HEK293 (cell line): ENCODE measurements at regions not wholly inside any gene's neighbourhood (a gene's known extent, or its start where the extent isn't known, plus 50 kb on each side); places are given as distances from the start of the nearest gene placed in this dataset.
A peak's percentile ranks its signal among the peaks of the same experiment; 100 is the strongest.

ENCODE experiments used
- CTCF ChIA-PET: fragments of 350-600 bp; formaldehyde crosslinking; extraction: SDS; loops from one replicate; lab custom pipeline; 2021; ENCODE audit warnings: antibody characterized with exemption; lab: Yijun Ruan, JAX
- POLR2A ChIA-PET: fragments of 300-600 bp; formaldehyde crosslinking; extraction: SDS; loops from one replicate; lab custom pipeline; 2020; ENCODE audit warnings: antibody characterized with exemption, inconsistent platforms; lab: Yijun Ruan, JAX
- H3K27ac ChIP-seq: fragments of 200-500 bp; sonication (Bioruptor generic); 2 replicates; pipeline ENCODE4 v1.5.1; 2014; ENCODE audit warnings: low read depth, low read length, control low read depth, inconsistent platforms; ENCODE audit errors: extremely low read depth
- H3K36me3 ChIP-seq, 2 experiments: fragments of 200-500 bp in 1 of 2; sonication (Bioruptor generic) in 1 of 2; 1 replicate in 1 of 2; 2 replicates in 1 of 2; pipeline ENCODE4 v1.5.1; 2014 to 2017; ENCODE audit warnings: inconsistent platforms in 2 of 2, low read length in 2 of 2; ENCODE audit not compliant: control insufficient read depth in 2 of 2, insufficient read depth in 1 of 2
- H3K4me1 ChIP-seq: fragments of 200-500 bp; sonication (Bioruptor generic); 2 replicates; pipeline ENCODE4 v1.5.1; 2014; ENCODE audit warnings: mild to moderate bottlenecking, low read length, inconsistent platforms; ENCODE audit not compliant: control insufficient read depth, insufficient read depth
- H3K4me3 ChIP-seq: 2 replicates; pipeline ENCODE4 v1.5.1; 2011; ENCODE audit warnings: low read depth, mild to moderate bottlenecking, control low read depth, low read length, moderate library complexity
- H3K9me3 ChIP-seq: fragments of 200-500 bp; sonication (Bioruptor generic); 2 replicates; pipeline ENCODE4 v1.5.1; 2014; ENCODE audit warnings: low read depth, low read length, inconsistent platforms; ENCODE audit not compliant: control insufficient read depth, insufficient read depth
- KLF16 ChIP-seq: fragments of 450-650 bp; formaldehyde crosslinking; IDR thresholded peaks from 2 replicates; pipeline ENCODE4 v1.5.1; 2017; ENCODE audit warnings: missing biosample characterization, missing genetic modification characterization
- KLF9 ChIP-seq: fragments of 450-650 bp; formaldehyde crosslinking; IDR thresholded peaks from 2 replicates; pipeline ENCODE4 v1.5.1; 2016; ENCODE audit warnings: missing biosample characterization, missing genetic modification characterization, low read depth
- MYNN ChIP-seq: fragments of 450-650 bp; formaldehyde crosslinking; IDR thresholded peaks from 2 replicates; pipeline ENCODE4 v1.5.1; 2016; ENCODE audit warnings: missing biosample characterization, missing genetic modification characterization, borderline replicate concordance
- SETDB1 ChIP-seq: IDR thresholded peaks from one replicate; pipeline ENCODE4 v1.6.1; 2017; ENCODE audit warnings: mild to moderate bottlenecking, low read length, moderate library complexity, mixed read lengths; ENCODE audit not compliant: insufficient read length
- SP2 ChIP-seq: fragments of 450-650 bp; formaldehyde crosslinking; IDR thresholded peaks from 2 replicates; pipeline ENCODE4 v1.5.1; 2016; ENCODE audit warnings: missing biosample characterization, missing genetic modification characterization
- ZBTB17 ChIP-seq: fragments of 450-650 bp; formaldehyde crosslinking; IDR thresholded peaks from 2 replicates; pipeline ENCODE4 v1.5.1; 2016; ENCODE audit warnings: missing biosample characterization, missing genetic modification characterization
- ZBTB7A ChIP-seq: fragments of 450-650 bp; formaldehyde crosslinking; IDR thresholded peaks from 2 replicates; pipeline ENCODE4 v1.5.1; 2016; ENCODE audit warnings: low read depth, missing biosample characterization, missing genetic modification characterization
- ZNF155 ChIP-seq: fragments of 450-650 bp; formaldehyde crosslinking; IDR thresholded peaks from 2 replicates; pipeline ENCODE4 v1.5.1; 2016; ENCODE audit warnings: missing biosample characterization, missing genetic modification characterization
- ZNF157 ChIP-seq: fragments of 450-650 bp; formaldehyde crosslinking; IDR thresholded peaks from 2 replicates; pipeline ENCODE4 v1.5.1; 2016; ENCODE audit warnings: missing biosample characterization, missing genetic modification characterization
- ZNF350 ChIP-seq: fragments of 450-650 bp; formaldehyde crosslinking; IDR thresholded peaks from 2 replicates; pipeline ENCODE4 v1.5.0; 2017; ENCODE audit warnings: missing biosample characterization, mild to moderate bottlenecking, missing genetic modification characterization
- ZNF416 ChIP-seq: fragments of 450-650 bp; formaldehyde crosslinking; IDR thresholded peaks from 2 replicates; pipeline ENCODE4 v1.5.1; 2016; ENCODE audit warnings: missing biosample characterization, missing genetic modification characterization
- ZNF530 ChIP-seq: fragments of 450-650 bp; formaldehyde crosslinking; IDR thresholded peaks from 2 replicates; pipeline ENCODE4 v1.5.1; 2016; ENCODE audit warnings: low read depth, missing biosample characterization, missing genetic modification characterization
- ZNF701 ChIP-seq: fragments of 450-650 bp; formaldehyde crosslinking; IDR thresholded peaks from 2 replicates; pipeline ENCODE4 v1.5.1; 2016; ENCODE audit warnings: missing biosample characterization, missing genetic modification characterization
- ZNF707 ChIP-seq: fragments of 450-650 bp; formaldehyde crosslinking; IDR thresholded peaks from 2 replicates; pipeline ENCODE4 v1.5.1; 2016; ENCODE audit warnings: missing biosample characterization, missing genetic modification characterization
- ZNF777 ChIP-seq: fragments of 450-650 bp; formaldehyde crosslinking; IDR thresholded peaks from 2 replicates; pipeline ENCODE4 v1.5.1; 2017; ENCODE audit warnings: missing biosample characterization, missing genetic modification characterization, borderline replicate concordance
- ZNF785 ChIP-seq: fragments of 450-650 bp; formaldehyde crosslinking; IDR thresholded peaks from 2 replicates; pipeline ENCODE4 v1.5.1; 2016; ENCODE audit warnings: missing biosample characterization, missing genetic modification characterization
- TF ChIP-seq, protein P1 (sequence below): fragments of 450-650 bp; formaldehyde crosslinking; IDR thresholded peaks from 2 replicates; pipeline ENCODE4 v1.5.1; 2017; ENCODE audit warnings: missing biosample characterization, missing genetic modification characterization
- TF ChIP-seq, protein P2 (sequence below): fragments of 450-650 bp; formaldehyde crosslinking; IDR thresholded peaks from 2 replicates; pipeline ENCODE4 v1.5.1; 2016; ENCODE audit warnings: missing biosample characterization, missing genetic modification characterization
- TF ChIP-seq, protein P3 (sequence below): fragments of 450-650 bp; formaldehyde crosslinking; IDR thresholded peaks from 2 replicates; pipeline ENCODE4 v1.5.1; 2016; ENCODE audit warnings: missing biosample characterization, missing genetic modification characterization
- TF ChIP-seq, protein P4 (sequence below): fragments of 450-650 bp; formaldehyde crosslinking; IDR thresholded peaks from 2 replicates; pipeline ENCODE4; 2016; ENCODE audit warnings: missing biosample characterization, missing genetic modification characterization

DNA sequence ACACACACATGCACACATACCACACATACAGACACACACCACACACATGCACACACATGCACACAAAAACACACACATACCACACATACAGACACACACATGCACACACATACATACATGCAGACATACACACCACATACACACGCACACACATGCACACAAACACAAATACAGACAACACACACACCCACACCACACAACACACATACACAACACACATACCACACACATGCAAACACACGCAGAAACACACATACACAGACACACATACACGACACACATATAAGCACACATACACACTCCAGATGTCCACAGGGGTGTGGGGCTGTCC is 60.1 kb upstream of the PPP2R2D start:
- no peaks in the 10 kb centered on the region for H3K9me3 ChIP-seq
- no peak overlapping the region for H3K27ac ChIP-seq
- no peaks in the 10 kb centered on the region for H3K36me3 ChIP-seq
- no peak overlapping the region for H3K4me3 ChIP-seq
- ChIA-PET CTCF (no interaction called here), POLR2A (no interaction called here)
- no peaks in the 10 kb centered on the region for H3K4me1 ChIP-seq
- TF ChIP-seq, protein P1, sequence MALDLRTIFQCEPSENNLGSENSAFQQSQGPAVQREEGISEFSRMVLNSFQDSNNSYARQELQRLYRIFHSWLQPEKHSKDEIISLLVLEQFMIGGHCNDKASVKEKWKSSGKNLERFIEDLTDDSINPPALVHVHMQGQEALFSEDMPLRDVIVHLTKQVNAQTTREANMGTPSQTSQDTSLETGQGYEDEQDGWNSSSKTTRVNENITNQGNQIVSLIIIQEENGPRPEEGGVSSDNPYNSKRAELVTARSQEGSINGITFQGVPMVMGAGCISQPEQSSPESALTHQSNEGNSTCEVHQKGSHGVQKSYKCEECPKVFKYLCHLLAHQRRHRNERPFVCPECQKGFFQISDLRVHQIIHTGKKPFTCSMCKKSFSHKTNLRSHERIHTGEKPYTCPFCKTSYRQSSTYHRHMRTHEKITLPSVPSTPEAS (tag by site-specific recombination) = peak; percentile 90
- 0 out of 2 replicates have a peak, but pooled peaks have one; percentile 40 for TF ChIP-seq ZNF785 (tag by site-specific recombination)
- TF ChIP-seq, protein P2, sequence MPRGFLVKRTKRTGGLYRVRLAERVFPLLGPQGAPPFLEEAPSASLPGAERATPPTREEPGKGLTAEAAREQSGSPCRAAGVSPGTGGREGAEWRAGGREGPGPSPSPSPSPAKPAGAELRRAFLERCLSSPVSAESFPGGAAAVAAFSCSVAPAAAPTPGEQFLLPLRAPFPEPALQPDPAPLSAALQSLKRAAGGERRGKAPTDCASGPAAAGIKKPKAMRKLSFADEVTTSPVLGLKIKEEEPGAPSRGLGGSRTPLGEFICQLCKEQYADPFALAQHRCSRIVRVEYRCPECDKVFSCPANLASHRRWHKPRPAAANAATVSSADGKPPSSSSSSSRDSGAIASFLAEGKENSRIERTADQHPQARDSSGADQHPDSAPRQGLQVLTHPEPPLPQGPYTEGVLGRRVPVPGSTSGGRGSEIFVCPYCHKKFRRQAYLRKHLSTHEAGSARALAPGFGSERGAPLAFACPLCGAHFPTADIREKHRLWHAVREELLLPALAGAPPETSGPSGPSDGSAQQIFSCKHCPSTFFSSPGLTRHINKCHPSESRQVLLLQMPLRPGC = no peak
- no peak for TF ChIP-seq ZNF416 (tag by site-specific recombination)
- TF ChIP-seq ZNF707 (tag by site-specific recombination) = peak; percentile 8; the same call in 1 of the 2 replicates
- TF ChIP-seq ZBTB7A (tag by site-specific recombination) = 0 out of 2 replicates have a peak, but pooled peaks have one; percentile 32
- 0 out of 2 replicates have a peak, but pooled peaks have one; percentile 25 for TF ChIP-seq ZNF777
- TF ChIP-seq MYNN = 0 out of 2 replicates have a peak, but pooled peaks have one; percentile 37
- no peak for TF ChIP-seq ZNF350 (tag by site-specific recombination)

DNA sequence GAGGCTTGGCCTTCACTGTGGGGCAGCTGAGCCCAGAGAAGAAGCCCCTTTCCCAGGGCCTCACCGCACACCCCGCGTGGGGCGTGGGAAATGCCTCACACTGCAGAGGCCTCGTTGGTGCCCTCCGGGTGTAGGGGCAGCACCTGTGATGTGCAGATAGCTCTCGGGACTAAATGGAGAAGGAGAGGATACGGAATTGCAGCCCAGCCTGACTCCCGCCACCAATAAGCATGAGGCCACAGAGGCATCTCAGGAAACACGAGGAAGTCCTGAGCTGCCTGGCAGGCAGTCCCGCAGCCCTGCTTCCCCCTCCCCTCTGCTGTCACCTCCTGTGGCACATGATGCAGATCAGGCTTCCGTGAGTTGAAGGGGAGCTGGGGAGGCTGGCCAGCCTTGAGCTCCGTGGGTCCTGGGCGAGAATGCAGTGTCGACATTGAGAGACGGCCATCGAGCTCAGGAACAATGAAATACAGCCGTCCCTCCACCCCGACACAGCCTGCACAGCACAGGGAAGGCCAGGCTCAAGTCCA is 59.6 kb upstream of the PPP2R2D start:
- no peaks in the 10 kb centered on the region for H3K36me3 ChIP-seq
- ChIA-PET POLR2A (no interaction called here), CTCF (no interaction called here)
- no peak overlapping the region for H3K27ac ChIP-seq
- H3K4me3 ChIP-seq = no peak overlapping the region
- no peaks in the 10 kb centered on the region for H3K4me1 ChIP-seq
- no peaks in the 10 kb centered on the region for H3K9me3 ChIP-seq
- TF ChIP-seq, protein P3, sequence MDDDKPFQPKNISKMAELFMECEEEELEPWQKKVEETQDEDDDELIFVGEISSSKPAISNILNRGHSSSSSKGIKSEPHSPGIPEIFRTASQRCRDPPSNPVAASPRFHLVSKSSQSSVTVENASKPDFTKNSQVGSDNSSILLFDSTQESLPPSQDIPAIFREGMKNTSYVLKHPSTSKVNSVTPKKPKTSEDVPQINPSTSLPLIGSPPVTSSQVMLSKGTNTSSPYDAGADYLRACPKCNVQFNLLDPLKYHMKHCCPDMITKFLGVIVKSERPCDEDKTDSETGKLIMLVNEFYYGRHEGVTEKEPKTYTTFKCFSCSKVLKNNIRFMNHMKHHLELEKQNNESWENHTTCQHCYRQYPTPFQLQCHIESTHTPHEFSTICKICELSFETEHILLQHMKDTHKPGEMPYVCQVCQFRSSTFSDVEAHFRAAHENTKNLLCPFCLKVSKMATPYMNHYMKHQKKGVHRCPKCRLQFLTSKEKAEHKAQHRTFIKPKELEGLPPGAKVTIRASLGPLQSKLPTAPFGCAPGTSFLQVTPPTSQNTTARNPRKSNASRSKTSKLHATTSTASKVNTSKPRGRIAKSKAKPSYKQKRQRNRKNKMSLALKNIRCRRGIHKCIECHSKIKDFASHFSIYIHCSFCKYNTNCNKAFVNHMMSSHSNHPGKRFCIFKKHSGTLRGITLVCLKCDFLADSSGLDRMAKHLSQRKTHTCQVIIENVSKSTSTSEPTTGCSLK (tag by site-specific recombination) = no peak
- TF ChIP-seq, protein P4, sequence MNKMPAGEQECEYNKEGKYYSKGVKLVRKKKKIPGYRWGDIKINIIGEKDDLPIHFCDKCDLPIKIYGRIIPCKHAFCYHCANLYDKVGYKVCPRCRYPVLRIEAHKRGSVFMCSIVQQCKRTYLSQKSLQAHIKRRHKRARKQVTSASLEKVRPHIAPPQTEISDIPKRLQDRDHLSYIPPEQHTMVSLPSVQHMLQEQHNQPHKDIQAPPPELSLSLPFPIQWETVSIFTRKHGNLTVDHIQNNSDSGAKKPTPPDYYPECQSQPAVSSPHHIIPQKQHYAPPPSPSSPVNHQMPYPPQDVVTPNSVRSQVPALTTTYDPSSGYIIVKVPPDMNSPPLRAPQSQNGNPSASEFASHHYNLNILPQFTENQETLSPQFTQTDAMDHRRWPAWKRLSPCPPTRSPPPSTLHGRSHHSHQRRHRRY (tag by site-specific recombination) = no peak
- TF ChIP-seq ZBTB17 (tag by site-specific recombination) = no peak
- no peak for TF ChIP-seq ZNF157 (tag by site-specific recombination)
- no peak for TF ChIP-seq KLF16 (tag by site-specific recombination)
- TF ChIP-seq SETDB1 = no peak
- TF ChIP-seq ZNF701 (tag by site-specific recombination) = no peak
- no peak for TF ChIP-seq ZNF155 (tag by site-specific recombination)
- no peak for TF ChIP-seq SP2
- no peak for TF ChIP-seq ZNF530 (tag by site-specific recombination)
- TF ChIP-seq KLF9 (tag by site-specific recombination) = no peak
